Neural crest cell (in vitro differentiated cells): ENCODE measurements at regions not wholly inside any gene's neighbourhood (a gene's known extent, or its start where the extent isn't known, plus 50 kb on each side); places are given as distances from the start of the nearest gene placed in this dataset.

Experiments used
- DNase-seq: peaks from one replicate; pipeline ENCODE4 v3.0.0; 2021; ENCODE audit warnings: low read depth, mixed read lengths, low spot score
- H3K27ac Mint-ChIP-seq: one replicate; pipeline ENCODE4 v1.8.0; 2021; ENCODE audit warnings: mild to moderate bottlenecking, mixed read lengths; ENCODE audit not compliant: unreplicated experiment
- H3K27me3 Mint-ChIP-seq: 2 replicates; pipeline ENCODE4 v1.8.0; 2021; ENCODE audit warnings: low read depth, mild to moderate bottlenecking, mixed read lengths
- H3K36me3 Mint-ChIP-seq: 2 replicates; pipeline ENCODE4 v1.8.0; 2021; ENCODE audit warnings: low read depth, mild to moderate bottlenecking, mixed read lengths
- H3K4me1 Mint-ChIP-seq: 2 replicates; pipeline ENCODE4 v1.8.0; 2021; ENCODE audit warnings: mixed read lengths
- H3K4me3 Mint-ChIP-seq: one replicate; pipeline ENCODE4 v1.8.0; 2021; ENCODE audit warnings: mild to moderate bottlenecking, mixed read lengths
- H3K9me3 Mint-ChIP-seq: 2 replicates; pipeline ENCODE4 v1.8.0; 2021; ENCODE audit warnings: mixed read lengths
- TF ChIP-seq, protein P1 (sequence below): fragments of 200-600 bp; sonication (generic); conservative IDR thresholded peaks from 2 replicates; pipeline ENCODE4 v1.5.0; 2021; ENCODE audit warnings: antibody characterized with exemption, mild to moderate bottlenecking

DNA sequence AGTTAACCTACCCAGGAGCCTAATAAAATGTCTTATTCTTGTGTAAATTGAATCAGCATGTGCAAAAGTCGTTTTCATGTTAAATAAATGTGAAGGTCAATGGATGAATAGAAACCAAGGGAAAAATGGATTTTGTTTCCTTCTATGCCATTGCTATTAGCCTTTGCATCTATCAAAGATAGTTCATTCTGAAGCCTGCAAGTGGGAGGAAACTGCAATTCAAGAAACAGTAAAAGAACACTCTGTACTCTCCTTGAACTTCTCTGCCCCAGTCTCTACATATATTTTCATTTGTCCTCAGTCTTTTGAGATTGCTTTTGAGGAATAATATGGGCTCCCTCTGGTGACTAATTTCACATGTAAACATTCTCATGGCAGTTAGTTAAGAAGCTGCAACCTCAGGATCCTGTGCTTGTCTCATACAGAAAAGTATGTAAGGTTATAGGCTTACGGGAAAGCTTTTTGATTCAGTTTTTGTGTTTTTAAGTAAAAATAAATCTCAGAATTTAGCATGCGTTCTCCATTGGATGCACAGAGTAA is 1590.0 kb upstream of the LRRTM1 start:
- Mint-ChIP-seq H3K27ac (no peak overlapping the region), H3K4me3 (no peak overlapping the region), H3K27me3 (no peaks in the 10 kb centered on the region), H3K4me1 (peaks cover 8% of the 10 kb centered on the region), H3K36me3 (no peaks in the 10 kb centered on the region), H3K9me3 (no peaks in the 10 kb centered on the region)
- TF ChIP-seq, protein P1, sequence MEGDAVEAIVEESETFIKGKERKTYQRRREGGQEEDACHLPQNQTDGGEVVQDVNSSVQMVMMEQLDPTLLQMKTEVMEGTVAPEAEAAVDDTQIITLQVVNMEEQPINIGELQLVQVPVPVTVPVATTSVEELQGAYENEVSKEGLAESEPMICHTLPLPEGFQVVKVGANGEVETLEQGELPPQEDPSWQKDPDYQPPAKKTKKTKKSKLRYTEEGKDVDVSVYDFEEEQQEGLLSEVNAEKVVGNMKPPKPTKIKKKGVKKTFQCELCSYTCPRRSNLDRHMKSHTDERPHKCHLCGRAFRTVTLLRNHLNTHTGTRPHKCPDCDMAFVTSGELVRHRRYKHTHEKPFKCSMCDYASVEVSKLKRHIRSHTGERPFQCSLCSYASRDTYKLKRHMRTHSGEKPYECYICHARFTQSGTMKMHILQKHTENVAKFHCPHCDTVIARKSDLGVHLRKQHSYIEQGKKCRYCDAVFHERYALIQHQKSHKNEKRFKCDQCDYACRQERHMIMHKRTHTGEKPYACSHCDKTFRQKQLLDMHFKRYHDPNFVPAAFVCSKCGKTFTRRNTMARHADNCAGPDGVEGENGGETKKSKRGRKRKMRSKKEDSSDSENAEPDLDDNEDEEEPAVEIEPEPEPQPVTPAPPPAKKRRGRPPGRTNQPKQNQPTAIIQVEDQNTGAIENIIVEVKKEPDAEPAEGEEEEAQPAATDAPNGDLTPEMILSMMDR, result no peak
- no peak for DNase-seq

DNA sequence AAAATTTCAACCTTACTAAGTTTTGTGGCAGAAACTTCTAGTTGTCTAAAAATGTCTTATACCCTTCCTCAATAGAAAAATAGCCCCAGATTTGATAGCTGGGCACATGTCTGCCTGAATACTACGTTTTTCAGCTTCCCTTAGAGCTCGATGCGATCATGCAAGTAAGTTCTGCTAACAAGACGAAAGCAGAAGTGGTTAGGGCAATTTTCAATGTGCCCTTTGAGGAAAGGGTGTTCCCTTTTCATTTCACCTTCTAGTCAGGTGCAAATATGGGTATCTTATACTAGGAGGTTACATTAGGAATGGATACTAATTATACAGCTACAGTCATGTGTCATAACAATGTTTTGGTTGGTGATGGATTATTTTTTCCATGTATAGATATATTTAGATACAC is 1572.1 kb upstream of the LRRTM1 start:
- Mint-ChIP-seq H3K4me3 (no peak overlapping the region), H3K27me3 (no peaks in the 10 kb centered on the region), H3K36me3 (no peaks in the 10 kb centered on the region), H3K4me1 (no peaks in the 10 kb centered on the region), H3K27ac (no peak overlapping the region), H3K9me3 (no peaks in the 10 kb centered on the region)
- TF ChIP-seq, protein P1, result no peak
- no peak for DNase-seq

DNA sequence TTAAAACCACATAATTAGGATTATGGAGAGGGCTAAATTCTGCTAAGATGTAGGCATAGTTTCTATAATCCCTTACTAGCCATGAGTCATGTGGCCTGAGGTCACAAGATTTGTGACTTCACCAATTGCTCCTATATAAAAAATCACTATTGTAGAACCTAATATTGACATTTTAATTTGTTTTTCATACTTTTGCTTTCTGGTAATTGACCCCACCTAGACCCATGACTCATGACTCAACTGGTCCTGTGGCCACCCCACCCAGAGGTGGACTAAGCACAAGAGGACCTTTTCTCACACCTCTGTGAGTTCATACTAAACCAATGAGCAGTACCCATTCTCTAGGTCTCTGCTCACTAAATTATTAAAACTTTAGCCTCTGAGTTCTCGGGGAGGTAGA is 1567.5 kb upstream of the LRRTM1 start:
- H3K27me3 Mint-ChIP-seq, result no peaks in the 10 kb centered on the region
- H3K4me3 Mint-ChIP-seq, result no peak overlapping the region
- peaks cover 5% of the 10 kb centered on the region for H3K9me3 Mint-ChIP-seq
- TF ChIP-seq, protein P1, result no peak
- no peak overlapping the region for H3K27ac Mint-ChIP-seq
- no peak for DNase-seq
- H3K4me1 Mint-ChIP-seq, result no peaks in the 10 kb centered on the region
- H3K36me3 Mint-ChIP-seq, result peaks cover 2% of the 10 kb centered on the region

DNA sequence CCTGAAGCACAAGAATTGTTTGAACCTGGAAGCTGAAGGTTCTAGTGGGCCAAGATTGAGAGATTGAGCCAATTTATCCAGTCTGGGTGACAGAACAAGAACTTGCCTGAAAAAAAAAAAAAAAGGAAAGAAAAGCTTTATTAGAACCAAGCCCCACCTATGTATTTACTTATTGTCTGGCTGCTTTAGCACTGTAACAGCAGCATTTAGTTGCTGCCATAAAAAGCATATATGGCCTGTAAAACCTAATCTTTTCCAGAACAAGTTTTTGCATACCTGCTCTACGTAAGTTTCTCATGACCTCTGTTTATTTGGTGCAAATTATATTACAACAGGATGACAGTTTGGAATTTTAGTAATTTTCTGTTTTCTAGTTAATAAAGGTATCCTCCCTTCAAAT is 1565.6 kb upstream of the LRRTM1 start:
- no peaks in the 10 kb centered on the region for H3K27me3 Mint-ChIP-seq
- H3K4me1 Mint-ChIP-seq, result no peaks in the 10 kb centered on the region
- TF ChIP-seq, protein P1, result no peak
- no peak for DNase-seq
- H3K4me3 Mint-ChIP-seq, result no peak overlapping the region
- H3K9me3 Mint-ChIP-seq, result peaks cover 5% of the 10 kb centered on the region
- H3K36me3 Mint-ChIP-seq, result peaks cover 2% of the 10 kb centered on the region
- no peak overlapping the region for H3K27ac Mint-ChIP-seq

DNA sequence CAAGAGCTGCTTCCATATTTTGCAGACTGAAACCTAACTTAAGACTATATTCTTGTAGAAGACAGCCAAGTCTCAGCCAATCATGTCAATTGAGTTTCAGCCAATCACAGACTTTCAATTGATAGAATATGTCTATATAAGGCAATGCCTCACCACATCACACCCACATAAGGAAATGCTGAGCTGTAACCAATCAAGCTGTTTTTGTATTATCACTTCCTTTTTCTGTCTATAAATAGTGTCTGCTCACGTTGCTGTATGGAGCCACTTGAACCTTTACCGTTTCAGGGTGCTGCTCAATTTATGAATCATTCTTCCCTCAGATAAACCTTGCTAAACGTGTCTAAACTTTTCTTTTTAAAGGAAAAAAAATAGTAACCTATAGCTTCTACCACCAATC is 1554.4 kb upstream of the LRRTM1 start:
- no peaks in the 10 kb centered on the region for H3K27me3 Mint-ChIP-seq
- no peak for DNase-seq
- no peak overlapping the region for H3K4me3 Mint-ChIP-seq
- peaks cover 3% of the 10 kb centered on the region for H3K9me3 Mint-ChIP-seq
- no peak overlapping the region for H3K27ac Mint-ChIP-seq
- no peaks in the 10 kb centered on the region for H3K4me1 Mint-ChIP-seq
- H3K36me3 Mint-ChIP-seq, result no peaks in the 10 kb centered on the region
- TF ChIP-seq, protein P1, result no peak

DNA sequence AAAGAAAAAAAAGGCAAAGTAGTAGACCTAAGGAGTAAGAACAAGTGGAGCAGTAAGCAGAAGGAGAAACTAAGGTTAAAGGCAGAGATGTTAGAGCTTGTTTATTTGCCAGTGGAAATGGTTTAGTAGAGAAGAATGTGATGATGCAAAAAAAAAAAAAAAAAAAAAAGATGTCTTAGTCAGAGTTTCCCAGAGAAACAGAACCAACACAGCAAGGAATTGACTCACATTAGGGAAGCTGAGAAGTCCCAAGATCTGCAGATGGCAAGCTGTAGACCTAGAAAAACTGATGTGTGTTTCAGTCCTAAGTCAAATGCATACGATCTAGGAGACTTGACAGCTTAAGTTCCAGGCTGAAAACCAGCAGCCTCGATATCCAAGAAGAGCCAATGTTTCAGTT is 1548.8 kb upstream of the LRRTM1 start:
- Mint-ChIP-seq H3K9me3 (no peaks in the 10 kb centered on the region), H3K27ac (no peak overlapping the region), H3K4me3 (no peak overlapping the region), H3K36me3 (no peaks in the 10 kb centered on the region), H3K4me1 (no peaks in the 10 kb centered on the region), H3K27me3 (no peaks in the 10 kb centered on the region)
- no peak for DNase-seq
- TF ChIP-seq, protein P1, result no peak
